Liver (tissue), 8 donors: ENCODE measurements at regions not wholly inside any gene's neighbourhood (a gene's known extent, or its start where the extent isn't known, plus 50 kb on each side); places are given as distances from the start of the nearest gene placed in this dataset.

Source experiments
- DNase-seq: peaks from one replicate; pipeline ENCODE4 v3.0.0-alpha.2; 2017; ENCODE audit warnings: low spot score
- H3K27ac ChIP-seq, 2 donors: one replicate each; pipeline ENCODE4 v1.7.0; 2013; ENCODE audit warnings: inconsistent platforms in 2 of 2, low read length in 2 of 2, control low read depth in 1 of 2, low read depth in 1 of 2, mild to moderate bottlenecking in 1 of 2
- H3K27me3 ChIP-seq, 4 donors: one replicate each; pipeline versions ENCODE4 v1.6.1 to v1.7.0; 2013; ENCODE audit warnings: low read length in 3 of 4, inconsistent platforms in 1 of 4, mild to moderate bottlenecking in 1 of 4, moderate library complexity in 1 of 4; ENCODE audit not compliant: control insufficient read depth in 4 of 4, insufficient read depth in 4 of 4
- H3K36me3 ChIP-seq, 4 donors: one replicate each; pipeline versions ENCODE4 v1.6.1 to v1.7.0; 2013; ENCODE audit warnings: low read length in 3 of 4, mild to moderate bottlenecking in 3 of 4, low read depth in 1 of 4, moderate library complexity in 1 of 4; ENCODE audit not compliant: control insufficient read depth in 4 of 4, insufficient read depth in 3 of 4
- H3K4me1 ChIP-seq, 4 donors: one replicate each; pipeline versions ENCODE4 v1.6.1 to v1.7.0; 2013; ENCODE audit warnings: low read length in 3 of 4, mild to moderate bottlenecking in 3 of 4, moderate library complexity in 1 of 4; ENCODE audit not compliant: control insufficient read depth in 4 of 4, insufficient read depth in 4 of 4
- H3K4me3 ChIP-seq, 3 donors: one replicate each; pipeline versions ENCODE4 v1.6.1 to v1.7.0; 2013; ENCODE audit warnings: low read length in 3 of 3, control low read depth in 1 of 3, low read depth in 1 of 3, mild to moderate bottlenecking in 1 of 3
- H3K9ac ChIP-seq, 2 donors: one replicate each; pipeline ENCODE4 v1.7.0; 2013; ENCODE audit warnings: low read length in 2 of 2, mild to moderate bottlenecking in 2 of 2, moderate library complexity in 2 of 2, control low read depth in 1 of 2, low read depth in 1 of 2
- H3K9me3 ChIP-seq, 4 donors: one replicate each; pipeline versions ENCODE4 v1.6.1 to v1.7.0; 2013; ENCODE audit warnings: low read length in 3 of 4; ENCODE audit not compliant: control insufficient read depth in 4 of 4
- ATF3 ChIP-seq: IDR thresholded peaks from 2 replicates; pipeline ENCODE4 v1.6.1; 2016; ENCODE audit warnings: antibody characterized with exemption
- EGR1 ChIP-seq, 2 donors: IDR thresholded peaks; 2 replicates each; pipeline ENCODE4 v1.6.1; 2016 to 2018; ENCODE audit warnings: antibody characterized with exemption in 2 of 2, low read depth in 2 of 2
- FOXA1 ChIP-seq: IDR thresholded peaks from 2 replicates; pipeline ENCODE4 v1.6.1; 2016; ENCODE audit warnings: antibody characterized with exemption
- FOXA2 ChIP-seq: IDR thresholded peaks from 2 replicates; pipeline ENCODE4 v1.6.1; 2016; ENCODE audit warnings: antibody characterized with exemption
- GABPA ChIP-seq, 2 donors: IDR thresholded peaks in 1 of 2; conservative IDR thresholded peaks in 1 of 2; 2 replicates each; pipeline ENCODE4 v1.6.1; 2016; ENCODE audit warnings: antibody characterized with exemption in 2 of 2, mild to moderate bottlenecking in 1 of 2, moderate library complexity in 1 of 2
- HNF4A ChIP-seq, 2 donors: conservative IDR thresholded peaks; 2 replicates each; pipeline ENCODE4 v1.6.1; 2016; ENCODE audit warnings: antibody characterized with exemption in 2 of 2, mild to moderate bottlenecking in 2 of 2
- HNF4G ChIP-seq: IDR thresholded peaks from 2 replicates; pipeline ENCODE4 v1.6.1; 2016; ENCODE audit warnings: antibody characterized with exemption
- JUND ChIP-seq, 2 donors: IDR thresholded peaks; 2 replicates each; pipeline ENCODE4 v1.6.1; 2016; ENCODE audit warnings: antibody characterized with exemption in 2 of 2
- MAX ChIP-seq: IDR thresholded peaks from 2 replicates; pipeline ENCODE4 v1.6.1; 2016; ENCODE audit warnings: antibody characterized with exemption
- NR2F2 ChIP-seq: IDR thresholded peaks from 2 replicates; pipeline ENCODE4 v1.6.1; 2016; ENCODE audit warnings: antibody characterized with exemption
- RAD21 ChIP-seq, 2 donors: IDR thresholded peaks; 2 replicates each; pipeline ENCODE4 v1.6.1; 2016; ENCODE audit warnings: antibody characterized with exemption in 2 of 2, mild to moderate bottlenecking in 2 of 2
- RXRA ChIP-seq, 2 donors: IDR thresholded peaks; 2 replicates each; pipeline ENCODE4 v1.6.1; 2017 to 2018; ENCODE audit warnings: antibody characterized with exemption in 2 of 2, mild to moderate bottlenecking in 1 of 2
- SP1 ChIP-seq: IDR thresholded peaks from 2 replicates; pipeline ENCODE4 v1.6.1; 2018; ENCODE audit warnings: antibody characterized with exemption, mild to moderate bottlenecking
- YY1 ChIP-seq: IDR thresholded peaks from 2 replicates; pipeline ENCODE4 v1.6.1; 2016; ENCODE audit warnings: antibody characterized with exemption, mild to moderate bottlenecking
- ZBTB33 ChIP-seq: IDR thresholded peaks from 2 replicates; pipeline ENCODE4 v1.6.1; 2016; ENCODE audit warnings: antibody characterized with exemption
- WGBS: extraction: QIAGEN DNeasy Blood & Tissue Kit; methylation state at CpG from one replicate; pipeline ENCODE4 v1.1.7; 2013; 5-methylcytosine and 5-hydroxymethylcytosine counted together
- TF ChIP-seq, protein P1 (sequence below): fragments of 150-350 bp; IDR thresholded peaks from 2 replicates; pipeline ENCODE4 v1.5.1; 2017; ENCODE audit warnings: improper control_type of control experiment, low read depth, low read length; ENCODE audit not compliant: missing input control
- TF ChIP-seq, protein P2 (sequence below): IDR thresholded peaks from 2 replicates; pipeline ENCODE4 v1.6.1; 2016; ENCODE audit warnings: antibody characterized with exemption, mild to moderate bottlenecking
- donor health status: healthy.
- donor health status: healthy.
- donor health status: healthy.
- donor health status: healthy.
- donor health status: healthy.

GRCh38 chr6:167711768-167712730, 114.7 kb upstream of the AFDN start:
- Histone ChIP-seq H3K9me3 (no peaks in the 10 kb centered on the region), H3K27me3 (no peaks in the 10 kb centered on the region), H3K4me3 (no peak overlapping the region), H3K4me1 (no peaks in the 10 kb centered on the region), H3K9ac (no peak overlapping the region), H3K36me3 (no peaks in the 10 kb centered on the region), H3K27ac (no peak overlapping the region)
- WGBS, result 74% methylated on average over 19 of the region's 19 CpGs
- no peak for DNase-seq
- TF ChIP-seq FOXA1 (no peak), JUND (IDR thresholded peaks at IDR 0.05) (no peak), YY1 (no peak), NR2F2 (no peak), GABPA (IDR thresholded peaks at IDR 0.05 in 1 of 2, conservative IDR thresholded peaks at IDR 0.05 in 1 of 2) (no peak), ATF3 (no peak), ZBTB33 (no peak), MAX (no peak), RXRA (IDR thresholded peaks at IDR 0.05) (no peak)
- TF ChIP-seq, protein P1, sequence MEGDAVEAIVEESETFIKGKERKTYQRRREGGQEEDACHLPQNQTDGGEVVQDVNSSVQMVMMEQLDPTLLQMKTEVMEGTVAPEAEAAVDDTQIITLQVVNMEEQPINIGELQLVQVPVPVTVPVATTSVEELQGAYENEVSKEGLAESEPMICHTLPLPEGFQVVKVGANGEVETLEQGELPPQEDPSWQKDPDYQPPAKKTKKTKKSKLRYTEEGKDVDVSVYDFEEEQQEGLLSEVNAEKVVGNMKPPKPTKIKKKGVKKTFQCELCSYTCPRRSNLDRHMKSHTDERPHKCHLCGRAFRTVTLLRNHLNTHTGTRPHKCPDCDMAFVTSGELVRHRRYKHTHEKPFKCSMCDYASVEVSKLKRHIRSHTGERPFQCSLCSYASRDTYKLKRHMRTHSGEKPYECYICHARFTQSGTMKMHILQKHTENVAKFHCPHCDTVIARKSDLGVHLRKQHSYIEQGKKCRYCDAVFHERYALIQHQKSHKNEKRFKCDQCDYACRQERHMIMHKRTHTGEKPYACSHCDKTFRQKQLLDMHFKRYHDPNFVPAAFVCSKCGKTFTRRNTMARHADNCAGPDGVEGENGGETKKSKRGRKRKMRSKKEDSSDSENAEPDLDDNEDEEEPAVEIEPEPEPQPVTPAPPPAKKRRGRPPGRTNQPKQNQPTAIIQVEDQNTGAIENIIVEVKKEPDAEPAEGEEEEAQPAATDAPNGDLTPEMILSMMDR, result no peak

- 94% methylated on average over 18 of the region's 18 CpGs for WGBS
- no peaks in the 10 kb centered on the region for H3K9me3 ChIP-seq
- H3K4me1 ChIP-seq, result no peaks in the 10 kb centered on the region
- no peaks in the 10 kb centered on the region for H3K36me3 ChIP-seq
- no peak overlapping the region for H3K4me3 ChIP-seq
- DNase-seq, result no peak
- H3K9ac ChIP-seq, result no peak overlapping the region
- no peaks in the 10 kb centered on the region for H3K27me3 ChIP-seq
- H3K27ac ChIP-seq, result no peak overlapping the region
- no peak for TF ChIP-seq FOXA1
- TF ChIP-seq HNF4A (conservative IDR thresholded peaks at IDR 0.05), result no peak
- TF ChIP-seq EGR1 (IDR thresholded peaks at IDR 0.05; ENCODE audit: low read depth in 2 of 2), result no peak
- TF ChIP-seq, protein P2, sequence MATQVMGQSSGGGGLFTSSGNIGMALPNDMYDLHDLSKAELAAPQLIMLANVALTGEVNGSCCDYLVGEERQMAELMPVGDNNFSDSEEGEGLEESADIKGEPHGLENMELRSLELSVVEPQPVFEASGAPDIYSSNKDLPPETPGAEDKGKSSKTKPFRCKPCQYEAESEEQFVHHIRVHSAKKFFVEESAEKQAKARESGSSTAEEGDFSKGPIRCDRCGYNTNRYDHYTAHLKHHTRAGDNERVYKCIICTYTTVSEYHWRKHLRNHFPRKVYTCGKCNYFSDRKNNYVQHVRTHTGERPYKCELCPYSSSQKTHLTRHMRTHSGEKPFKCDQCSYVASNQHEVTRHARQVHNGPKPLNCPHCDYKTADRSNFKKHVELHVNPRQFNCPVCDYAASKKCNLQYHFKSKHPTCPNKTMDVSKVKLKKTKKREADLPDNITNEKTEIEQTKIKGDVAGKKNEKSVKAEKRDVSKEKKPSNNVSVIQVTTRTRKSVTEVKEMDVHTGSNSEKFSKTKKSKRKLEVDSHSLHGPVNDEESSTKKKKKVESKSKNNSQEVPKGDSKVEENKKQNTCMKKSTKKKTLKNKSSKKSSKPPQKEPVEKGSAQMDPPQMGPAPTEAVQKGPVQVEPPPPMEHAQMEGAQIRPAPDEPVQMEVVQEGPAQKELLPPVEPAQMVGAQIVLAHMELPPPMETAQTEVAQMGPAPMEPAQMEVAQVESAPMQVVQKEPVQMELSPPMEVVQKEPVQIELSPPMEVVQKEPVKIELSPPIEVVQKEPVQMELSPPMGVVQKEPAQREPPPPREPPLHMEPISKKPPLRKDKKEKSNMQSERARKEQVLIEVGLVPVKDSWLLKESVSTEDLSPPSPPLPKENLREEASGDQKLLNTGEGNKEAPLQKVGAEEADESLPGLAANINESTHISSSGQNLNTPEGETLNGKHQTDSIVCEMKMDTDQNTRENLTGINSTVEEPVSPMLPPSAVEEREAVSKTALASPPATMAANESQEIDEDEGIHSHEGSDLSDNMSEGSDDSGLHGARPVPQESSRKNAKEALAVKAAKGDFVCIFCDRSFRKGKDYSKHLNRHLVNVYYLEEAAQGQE, result no peak
- no peak for TF ChIP-seq GABPA (IDR thresholded peaks at IDR 0.05 in 1 of 2, conservative IDR thresholded peaks at IDR 0.05 in 1 of 2)
- TF ChIP-seq RAD21 (IDR thresholded peaks at IDR 0.05), result no peak
- no peak for TF ChIP-seq ZBTB33
- no peak for TF ChIP-seq RXRA (IDR thresholded peaks at IDR 0.05)
- TF ChIP-seq FOXA2, result no peak
- TF ChIP-seq SP1, result no peak
- no peak for TF ChIP-seq HNF4G
- TF ChIP-seq MAX, result no peak
These were observed 113.8 kb upstream of the AFDN start for GRCh38 chr6:167712731-167713475.
